GM19452 (cell line): ENCODE measurements at regions not wholly inside any gene's neighbourhood (a gene's known extent, or its start where the extent isn't known, plus 50 kb on each side); places are given as distances from the start of the nearest gene placed in this dataset.
A peak's percentile ranks its signal among the peaks of the same experiment; 100 is the strongest.

Source experiments
- ATAC-seq: cut with Tn5 transposase; IDR thresholded peaks from one replicate; pipeline ENCODE4 v1.9.1; 2021; ENCODE audit not compliant: unreplicated experiment

DNA sequence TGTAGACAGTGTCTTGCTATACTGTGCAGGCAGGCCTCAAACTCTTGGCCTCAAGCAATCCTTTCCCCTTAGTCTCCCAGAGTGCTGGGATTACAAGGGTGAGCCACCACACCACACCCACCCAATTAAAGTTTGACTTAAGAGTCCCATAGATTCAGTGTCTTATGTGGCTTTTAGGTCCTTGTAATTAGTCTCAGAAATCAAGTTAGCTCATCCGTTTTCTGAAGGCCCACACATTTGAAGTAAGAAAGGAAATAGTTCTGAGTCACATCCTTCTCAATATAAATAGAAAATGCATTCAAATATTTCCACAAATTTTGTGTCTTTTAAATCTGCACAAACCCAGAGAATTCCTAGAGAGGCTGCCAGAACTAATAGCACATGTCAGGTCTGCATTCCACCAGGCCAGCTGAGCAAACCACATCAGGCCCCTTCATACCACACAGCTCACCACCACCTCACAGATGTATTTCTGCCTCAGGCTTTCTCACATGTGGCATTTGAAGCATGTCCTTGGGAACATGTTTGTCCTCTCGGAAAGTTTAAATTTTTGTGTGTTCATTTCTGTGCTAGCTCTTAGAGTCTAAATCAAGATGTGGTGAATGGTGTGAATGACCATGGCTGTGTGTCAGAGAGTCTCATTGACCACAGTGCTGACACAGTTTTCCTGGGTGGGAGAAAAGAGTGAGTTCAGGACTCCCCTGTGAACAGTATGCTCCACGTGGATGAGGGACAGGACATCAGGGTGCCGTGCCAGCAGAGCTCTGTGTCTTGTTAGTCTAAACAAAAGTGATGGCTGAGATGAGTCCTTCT is 148.4 kb upstream of the USP9Y start:
- ATAC-seq = peak; percentile 74

DNA sequence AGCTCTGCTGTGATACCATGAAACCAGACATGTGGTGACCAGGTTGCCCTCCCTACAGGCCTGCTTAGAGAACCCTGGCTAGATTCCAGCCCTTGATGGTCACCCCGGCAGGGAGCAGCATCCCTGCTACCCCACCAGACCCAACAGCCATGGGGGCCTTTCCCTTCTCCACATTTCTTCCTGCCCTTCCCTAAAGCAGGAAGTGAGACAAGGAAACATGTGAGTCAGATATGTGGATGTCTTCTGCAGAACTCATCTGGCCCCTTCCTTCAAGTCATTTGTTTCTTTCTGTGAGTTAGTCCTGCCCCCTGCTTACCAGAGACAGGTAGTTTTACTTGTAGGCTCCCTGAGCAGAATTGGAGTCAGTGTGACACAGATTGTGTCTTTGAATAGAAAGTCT is 147.1 kb upstream of the USP9Y start:
- ATAC-seq = no peak

DNA sequence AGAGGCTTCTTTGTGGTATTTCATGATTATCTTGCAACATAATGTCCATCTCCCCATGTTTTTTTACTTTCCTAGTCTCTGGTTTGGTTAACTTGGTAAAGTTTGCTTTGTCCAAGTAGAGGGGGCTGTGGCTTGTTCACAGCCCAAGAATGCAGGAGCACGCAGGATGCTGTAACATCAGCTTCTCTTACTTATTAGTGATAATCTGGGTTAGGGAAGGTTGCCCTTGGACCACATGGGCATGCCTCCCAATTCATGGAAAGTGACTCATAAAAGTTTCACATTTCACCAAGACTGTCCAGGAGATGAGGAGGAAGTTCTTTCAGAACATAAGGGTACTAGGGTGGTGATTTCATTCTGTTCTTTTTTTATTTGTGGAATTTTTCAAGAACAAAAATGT is 146.0 kb upstream of the USP9Y start:
- ATAC-seq = no peak

DNA sequence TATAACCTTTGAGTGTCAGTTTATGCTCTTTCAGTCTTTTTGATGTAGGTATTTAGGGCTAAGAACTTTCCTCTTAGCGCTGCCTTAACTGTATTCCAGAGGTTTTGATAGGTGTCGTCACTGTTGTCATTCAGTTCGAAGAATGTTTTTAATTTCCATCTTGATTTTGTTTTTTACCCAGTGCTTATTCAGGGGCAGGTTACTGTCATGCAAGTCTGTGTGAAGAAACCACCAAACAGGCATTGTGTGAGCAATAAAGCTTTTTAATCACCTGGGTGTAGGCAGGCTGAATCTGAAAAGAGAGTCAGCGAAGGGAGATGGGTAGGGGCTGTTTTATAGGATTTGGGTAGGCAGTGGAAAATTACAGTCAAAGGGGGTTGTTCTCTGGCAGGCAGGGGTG is 142.0 kb upstream of the USP9Y start:
- no peak for ATAC-seq

DNA sequence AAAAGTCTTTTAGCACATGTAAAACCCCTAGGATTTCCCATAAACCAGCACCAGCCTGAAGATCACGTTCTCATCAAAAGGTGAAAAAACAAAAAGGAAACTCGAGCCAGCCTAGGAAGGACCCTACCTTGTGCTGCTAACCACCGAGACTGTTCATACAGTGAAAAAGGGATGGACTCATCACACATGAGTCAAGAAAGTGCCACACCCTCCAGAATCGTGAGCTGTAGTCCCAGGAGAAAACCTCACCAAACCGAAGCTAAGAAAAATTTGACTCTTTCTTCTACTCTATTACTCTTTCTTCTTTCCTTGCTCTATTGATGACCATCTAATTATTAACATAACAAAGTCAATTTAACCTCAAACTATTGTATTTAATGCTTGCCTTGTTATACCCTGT is 124.8 kb upstream of the USP9Y start:
- ATAC-seq = no peak

DNA sequence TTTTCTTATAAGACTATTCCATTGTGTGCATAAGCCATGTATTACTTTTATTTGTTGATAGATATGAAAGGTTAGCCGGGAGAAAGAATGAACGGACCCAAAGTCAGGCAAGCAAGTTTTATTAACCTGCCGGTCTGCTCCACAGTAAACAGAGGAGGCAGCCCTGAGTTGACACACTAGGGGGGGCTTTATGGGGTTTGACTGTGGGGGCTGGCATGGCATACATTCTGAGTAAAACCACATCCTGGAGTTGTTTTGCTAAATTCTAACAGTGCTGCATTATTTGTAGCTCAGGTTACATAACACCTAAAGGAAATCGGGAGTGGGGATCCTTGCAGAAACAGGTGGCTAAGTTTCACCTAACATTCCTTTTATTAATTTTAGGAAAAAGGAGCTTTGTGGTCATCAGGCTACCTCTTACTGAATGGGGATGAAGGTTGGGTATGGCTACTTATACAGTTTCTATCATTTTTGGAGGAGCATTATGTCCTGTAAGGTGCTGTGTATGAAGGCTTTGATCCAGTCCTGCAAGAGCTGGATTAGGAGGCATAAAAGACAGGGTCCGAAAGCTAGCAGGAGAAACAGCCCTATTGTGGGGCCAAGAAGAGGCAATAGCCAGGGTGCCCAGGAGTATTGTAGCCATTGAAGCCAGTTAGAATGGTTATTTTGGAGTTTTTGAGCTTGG is 107.4 kb upstream of the USP9Y start:
- ATAC-seq = no peak

DNA sequence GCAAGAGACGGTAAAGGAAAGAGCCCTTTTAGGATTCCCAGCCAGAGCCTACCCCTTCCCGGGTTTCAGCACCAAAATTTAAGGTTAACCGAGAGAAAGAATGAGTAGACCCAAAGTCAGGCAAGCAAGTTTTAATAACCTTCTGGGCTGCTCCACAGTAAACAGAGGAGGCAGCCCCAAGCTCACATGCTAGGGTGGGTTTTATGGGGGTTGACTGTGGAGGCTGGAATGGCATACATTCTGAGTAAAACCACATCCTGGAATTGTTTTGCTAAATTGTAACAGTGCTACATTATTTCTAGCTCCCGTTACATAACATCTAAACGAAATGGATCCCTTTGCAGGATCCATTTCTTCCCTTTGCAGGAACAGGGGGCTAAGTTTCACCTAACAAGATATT is 102.2 kb upstream of the USP9Y start:
- ATAC-seq = no peak

DNA sequence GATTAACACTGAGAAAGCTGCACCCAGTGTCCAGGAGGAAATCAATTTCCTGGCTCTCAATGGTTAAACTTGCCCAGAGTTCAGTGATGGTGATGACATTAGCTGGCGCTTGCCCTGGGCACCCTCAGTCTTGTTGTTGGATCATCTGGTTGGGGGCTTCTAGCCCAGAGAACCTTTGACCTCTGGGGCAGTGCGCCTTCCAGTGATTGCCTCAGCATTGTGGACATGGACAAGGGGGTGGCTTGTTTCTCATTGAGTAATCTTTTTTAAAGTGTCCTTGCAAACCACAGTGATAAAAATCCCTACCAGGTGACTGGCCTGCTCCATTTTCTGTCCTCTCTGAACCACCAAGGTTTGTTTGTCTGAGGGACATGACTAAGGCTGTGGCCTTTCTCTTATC is 95.6 kb upstream of the USP9Y start:
- ATAC-seq = no peak

DNA sequence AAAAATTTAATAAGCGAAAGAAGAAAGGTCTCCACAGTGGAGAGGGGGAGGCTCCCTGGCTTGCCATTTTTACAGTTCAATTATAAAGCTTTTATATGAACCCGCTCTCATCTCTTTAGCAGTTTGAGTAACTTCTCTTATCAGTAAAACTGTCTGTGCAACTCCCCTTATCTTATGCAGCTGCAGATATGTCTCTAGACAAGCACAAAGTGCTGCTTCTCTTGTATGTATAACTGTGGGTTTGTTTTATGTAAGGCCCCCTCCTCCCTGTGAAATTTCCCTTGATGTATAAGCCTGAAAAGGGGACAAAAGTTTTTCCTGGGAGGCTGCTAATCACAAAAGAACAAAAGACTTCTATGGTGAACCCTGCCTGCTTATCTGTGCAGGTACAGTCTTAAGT is 90.2 kb upstream of the USP9Y start:
- no peak for ATAC-seq

DNA sequence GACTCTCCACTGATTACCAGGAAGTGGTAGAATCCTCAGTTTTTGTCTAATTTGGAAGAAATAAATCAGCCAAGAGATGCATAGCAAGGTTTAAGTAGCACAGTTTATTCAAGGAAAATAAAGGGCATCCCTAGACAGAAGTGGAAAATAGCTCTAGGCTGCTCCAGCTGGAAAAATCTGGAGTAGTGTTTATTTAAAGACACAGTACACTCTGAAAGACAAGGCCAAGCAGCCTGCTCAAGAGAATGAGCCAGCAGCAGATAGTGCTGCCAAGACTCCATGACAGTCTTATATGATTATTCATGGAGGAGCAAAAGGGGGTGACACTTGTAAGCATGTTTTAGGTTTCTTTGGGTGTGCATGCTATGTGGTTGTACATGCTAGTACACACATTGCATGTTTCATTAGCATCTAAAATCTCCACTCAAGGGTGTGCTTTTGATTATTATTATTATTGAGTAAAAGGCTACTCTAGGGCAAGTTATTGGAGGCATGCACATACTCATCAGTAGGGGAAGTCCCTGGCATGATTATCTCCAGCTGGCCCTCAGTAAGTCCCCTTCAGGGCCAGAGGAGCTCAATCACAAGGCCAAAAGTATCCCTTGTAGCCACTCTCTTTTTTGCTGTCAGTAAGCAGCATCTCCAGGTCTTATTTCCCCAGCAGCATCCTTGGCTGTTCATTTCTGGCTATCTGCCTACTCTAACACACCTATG is 85.1 kb upstream of the USP9Y start:
- no peak for ATAC-seq

DNA sequence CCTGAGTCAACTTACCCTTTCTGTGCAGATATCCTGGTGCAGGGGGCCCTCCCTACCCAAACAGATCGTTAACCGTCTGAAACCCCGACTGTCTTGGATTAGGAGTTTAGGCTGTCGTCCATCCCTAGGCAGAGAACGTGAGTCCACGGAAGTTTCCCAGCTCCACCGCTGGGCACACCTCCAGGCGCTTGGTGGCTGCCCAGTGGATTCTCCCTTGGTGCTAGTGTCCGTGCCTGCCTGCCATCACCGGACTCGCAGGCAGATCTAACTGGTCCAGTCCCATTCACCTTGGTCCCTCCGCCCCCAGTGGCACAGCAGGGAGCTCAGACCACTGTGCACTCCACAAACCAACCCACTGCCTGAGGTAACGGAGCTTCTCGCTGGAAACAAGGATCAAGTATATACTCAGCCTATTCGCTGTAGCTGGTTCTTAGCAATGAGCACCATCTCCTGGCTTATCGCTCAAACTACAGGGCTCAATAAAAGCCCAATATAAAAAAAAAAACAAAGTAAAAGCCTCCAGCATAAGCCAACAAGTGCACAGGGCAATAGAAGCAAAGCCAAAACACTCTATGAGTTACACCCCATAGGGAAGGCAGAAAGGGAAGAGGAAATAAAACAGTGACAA is 79.5 kb upstream of the USP9Y start:
- no peak for ATAC-seq

DNA sequence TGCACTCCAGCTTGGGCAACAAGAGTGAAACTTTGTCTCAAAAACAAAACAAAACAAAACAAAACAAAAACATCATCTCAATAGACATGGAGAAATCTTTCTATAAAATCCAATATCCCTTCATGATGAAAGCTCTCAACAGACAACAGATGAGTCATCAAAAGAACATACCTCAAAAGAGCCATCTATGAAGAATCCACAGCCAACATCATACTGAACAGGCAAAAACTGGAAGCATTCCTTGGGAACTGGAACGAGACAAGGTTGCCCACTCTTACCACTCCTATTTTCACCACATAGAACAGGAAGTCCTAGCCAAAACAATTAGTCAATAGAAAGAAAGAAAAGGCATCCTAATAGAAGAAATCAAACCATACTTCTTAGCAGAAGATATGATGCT is 77.8 kb upstream of the USP9Y start:
- no peak for ATAC-seq

DNA sequence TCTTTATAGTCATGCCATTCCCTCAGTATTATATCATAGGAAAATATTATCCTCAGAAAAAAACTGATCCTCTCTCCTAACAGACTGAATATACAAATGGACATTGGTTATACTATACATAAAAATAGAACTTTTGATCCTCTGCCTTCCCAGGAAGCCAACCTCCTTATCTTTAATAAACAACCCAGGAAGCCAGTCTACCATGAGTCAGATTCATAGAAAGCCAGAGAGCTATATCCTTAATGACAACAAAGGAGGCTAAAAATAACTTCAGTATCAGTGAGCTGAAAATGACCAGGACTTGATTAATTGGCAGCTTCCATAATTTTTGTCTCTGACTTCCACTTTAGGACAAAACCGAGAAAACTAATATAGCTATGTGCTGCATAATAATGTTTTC is 58.0 kb upstream of the USP9Y start:
- ATAC-seq = no peak

DNA sequence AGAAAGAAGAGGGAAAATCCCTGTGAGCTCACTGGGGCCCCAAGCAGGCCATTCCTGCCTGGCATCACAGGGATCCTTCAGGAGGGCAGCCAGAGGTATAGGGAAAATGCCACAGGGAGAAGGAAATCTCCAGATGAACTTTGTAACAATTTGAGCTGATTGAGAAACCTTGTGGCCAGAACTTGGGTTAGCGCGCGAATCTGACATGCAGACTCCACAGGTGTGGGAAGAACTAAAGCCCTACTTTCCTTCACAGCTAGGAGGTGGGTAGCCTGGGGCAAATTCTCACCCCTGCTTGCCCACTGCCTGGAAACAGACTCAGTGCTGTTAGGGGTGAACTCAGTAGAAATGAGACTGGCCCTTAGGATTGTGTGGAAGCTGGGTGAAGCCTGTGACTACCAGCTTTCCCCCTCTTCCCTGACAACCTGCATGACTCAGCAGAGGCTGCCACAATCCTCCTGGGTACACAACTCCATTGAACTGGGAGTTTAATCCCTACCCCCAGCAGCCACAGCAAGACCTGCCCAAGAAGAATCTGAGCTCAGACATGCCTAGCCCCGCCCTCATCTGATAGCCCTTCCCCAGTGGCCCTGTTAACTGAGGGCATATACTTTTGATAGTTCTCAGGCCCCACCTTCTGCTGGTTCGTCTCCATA is 57.2 kb upstream of the USP9Y start:
- no peak for ATAC-seq

DNA sequence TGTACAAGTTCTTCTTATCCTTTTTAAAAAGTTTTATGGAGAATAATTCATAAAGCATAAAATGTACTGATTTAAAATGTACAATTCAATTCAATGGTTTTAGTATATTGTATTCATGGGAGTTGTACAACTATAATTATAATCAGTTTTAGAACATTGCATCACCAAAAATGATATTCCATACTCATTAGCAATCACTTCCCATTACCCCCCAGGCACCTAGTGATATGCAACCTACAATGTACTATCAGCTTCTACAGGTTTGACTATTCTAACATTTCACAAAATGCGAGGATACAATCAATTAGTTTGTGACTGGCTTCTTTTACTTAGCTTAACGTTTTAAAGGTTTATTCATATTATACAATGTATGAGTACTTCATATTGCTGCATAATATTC is 49.9 kb upstream of the USP9Y start:
- no peak for ATAC-seq
